ENCODE measurements at regions not wholly inside any gene's neighbourhood (a gene's known extent, or its start where the extent isn't known, plus 50 kb on each side); places are given as distances from the start of the nearest gene placed in this dataset.

DNA sequence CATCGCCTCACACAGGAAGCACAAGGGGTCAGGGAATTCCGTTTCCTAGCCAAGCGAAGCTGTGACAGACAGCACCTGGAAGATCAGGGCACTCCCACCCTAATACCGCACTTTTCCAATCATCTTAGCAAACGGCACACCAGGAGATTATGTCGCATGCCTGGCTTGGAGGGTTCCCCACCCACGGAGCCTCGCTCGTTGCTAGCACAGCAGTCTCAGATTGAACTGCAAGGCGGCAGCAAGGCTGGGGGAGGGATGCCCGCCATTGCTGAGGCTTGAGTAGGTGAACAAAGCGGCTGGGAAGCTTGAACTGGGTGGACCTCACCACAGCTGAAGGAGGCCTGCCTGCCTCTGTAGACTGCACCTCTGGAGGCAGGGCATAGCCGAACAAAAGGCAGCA lies 384.8 kb downstream of the CNTN6 start:
- TF ChIP-seq CTCF (IDR thresholded peaks at IDR 0.05; ENCODE audit: low read depth, low read length) = no peak
- H3K4me3 ChIP-seq (replicated peaks in 1 of 2; ENCODE audit: low read depth in 2 of 2, low read length in 2 of 2) = no peak overlapping the region

DNA sequence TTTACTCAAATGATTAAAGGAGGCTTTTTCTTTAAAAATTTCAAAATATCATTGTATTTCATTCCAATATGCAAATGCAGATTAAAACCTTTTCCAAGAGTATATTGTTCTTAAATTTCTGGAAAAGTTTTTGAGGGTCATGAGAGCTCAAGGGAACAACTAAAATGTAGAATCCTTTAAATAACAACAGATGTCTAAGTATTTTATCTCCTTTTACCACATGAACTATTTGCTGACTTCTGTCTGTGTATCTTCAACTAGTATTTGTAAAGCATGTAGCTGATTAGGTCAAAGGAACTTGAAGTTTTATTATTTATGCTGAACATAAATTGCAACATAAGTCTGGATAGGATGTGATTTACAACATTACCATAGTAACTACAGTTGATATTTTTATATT lies 402.6 kb downstream of the CNTN6 start:
- TF ChIP-seq CTCF (IDR thresholded peaks at IDR 0.05; ENCODE audit: low read depth, low read length) = no peak
- DNase-seq (ENCODE audit: low read depth in 2 of 2) = no peak
- no peak overlapping the region for H3K4me3 ChIP-seq (replicated peaks in 1 of 2; ENCODE audit: low read depth in 2 of 2, low read length in 2 of 2)

More for the DNA sequence above, 384.8 kb downstream of the CNTN6 start:
- no peak for DNase-seq (ENCODE audit: low read depth in 2 of 2)

- no peak for TF ChIP-seq CTCF (IDR thresholded peaks at IDR 0.05; ENCODE audit: low read depth, low read length)
- H3K4me3 ChIP-seq (replicated peaks in 1 of 2; ENCODE audit: low read depth in 2 of 2, low read length in 2 of 2) = no peak overlapping the region
- DNase-seq (ENCODE audit: low read depth in 2 of 2) = no peak
These were observed 406.9 kb downstream of the CNTN6 start for GRCh38 chr3:1499694-1500093.

DNA sequence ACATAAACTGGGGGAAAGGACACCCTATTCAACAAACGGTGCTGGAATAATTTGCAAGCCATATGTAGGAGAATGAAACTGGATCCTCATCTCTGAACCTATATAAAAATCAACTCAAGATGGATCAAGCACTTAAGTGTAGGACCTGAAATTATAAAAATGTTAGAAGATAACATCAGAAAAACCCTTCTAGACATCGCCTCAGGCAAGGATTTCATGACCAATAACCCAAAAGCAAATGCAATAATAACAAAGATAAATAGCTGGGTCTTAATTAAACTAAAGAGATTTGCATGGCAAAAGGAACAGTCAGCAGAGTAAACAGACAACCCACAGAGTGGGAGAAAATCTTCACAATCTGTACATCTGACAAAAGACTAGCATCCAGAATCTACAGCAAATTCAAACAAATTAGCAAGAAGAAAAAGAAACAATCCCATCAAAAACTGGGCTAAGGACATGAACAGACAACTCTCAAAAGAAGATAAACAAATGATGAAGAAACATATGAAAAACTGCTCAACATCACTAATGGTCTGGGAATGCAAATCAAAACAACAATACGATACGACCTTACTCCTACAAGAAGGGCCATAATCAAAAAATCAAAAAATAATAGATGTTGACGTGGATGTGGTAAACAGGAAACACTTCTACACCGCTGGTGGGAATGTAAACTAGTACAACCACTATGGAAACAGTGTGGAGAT lies 408.7 kb downstream of the CNTN6 start:
- no peak for TF ChIP-seq CTCF (IDR thresholded peaks at IDR 0.05; ENCODE audit: low read depth, low read length)
- DNase-seq (ENCODE audit: low read depth in 2 of 2) = peak in 1 of 2 donors; percentile 24
- H3K4me3 ChIP-seq (replicated peaks in 1 of 2; ENCODE audit: low read depth in 2 of 2, low read length in 2 of 2) = no peak overlapping the region

GRCh38 chr3:1506090-1506489 lies 413.3 kb downstream of the CNTN6 start:
- H3K4me3 ChIP-seq (replicated peaks in 1 of 2; ENCODE audit: low read depth in 2 of 2, low read length in 2 of 2) = no peak overlapping the region
- DNase-seq (ENCODE audit: low read depth in 2 of 2) = no peak
- TF ChIP-seq CTCF (IDR thresholded peaks at IDR 0.05; ENCODE audit: low read depth, low read length) = no peak

DNA sequence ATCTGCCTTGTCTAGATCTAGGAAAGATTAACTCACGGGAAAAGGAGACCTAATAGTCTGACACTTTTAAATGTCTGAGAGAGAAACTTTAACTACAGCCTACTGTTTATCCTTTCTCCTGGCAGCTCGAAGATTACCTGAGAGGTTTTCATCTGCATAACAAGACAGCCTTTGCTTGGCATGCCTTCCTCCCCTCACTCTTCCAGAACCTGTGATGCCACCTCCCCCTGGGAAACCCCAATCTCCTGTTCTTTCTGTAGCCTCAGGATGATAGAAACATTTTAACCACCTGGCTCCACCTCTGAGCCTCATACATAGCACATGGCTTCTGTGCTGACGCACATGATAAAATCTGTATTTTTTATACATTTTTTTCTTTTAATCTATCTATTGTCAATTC lies 420.8 kb downstream of the CNTN6 start:
- DNase-seq (ENCODE audit: low read depth in 2 of 2) = no peak
- no peak for TF ChIP-seq CTCF (IDR thresholded peaks at IDR 0.05; ENCODE audit: low read depth, low read length)
- H3K4me3 ChIP-seq (replicated peaks in 1 of 2; ENCODE audit: low read depth in 2 of 2, low read length in 2 of 2) = no peak overlapping the region

DNA sequence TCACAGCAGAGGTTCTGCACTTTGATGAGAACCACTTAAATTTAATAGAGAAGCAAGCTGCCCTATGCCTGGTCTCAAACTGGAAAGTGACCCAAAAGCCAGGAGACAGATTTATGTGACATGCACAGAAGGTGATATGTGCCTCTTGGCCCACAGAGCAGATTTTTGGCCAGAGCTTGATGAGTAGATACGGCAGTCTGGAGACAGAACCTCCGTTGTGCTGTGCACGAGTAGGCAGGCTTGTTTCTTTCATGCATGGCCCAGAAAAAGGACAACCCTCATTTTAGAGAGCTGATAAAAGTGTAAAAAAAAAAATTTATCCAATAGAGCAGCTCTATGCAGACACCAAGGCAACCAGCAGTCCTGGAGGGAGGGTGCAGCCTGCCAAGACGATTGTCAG lies 423.1 kb downstream of the CNTN6 start:
- no peak for TF ChIP-seq CTCF (IDR thresholded peaks at IDR 0.05; ENCODE audit: low read depth, low read length)
- DNase-seq (ENCODE audit: low read depth in 2 of 2) = no peak
- H3K4me3 ChIP-seq (replicated peaks in 1 of 2; ENCODE audit: low read depth in 2 of 2, low read length in 2 of 2) = no peak overlapping the region

All from cardiac fibroblast (primary cell).